Mammary epithelial cell (primary cell): ENCODE measurements at regions not wholly inside any gene's neighbourhood (a gene's known extent, or its start where the extent isn't known, plus 50 kb on each side); places are given as distances from the start of the nearest gene placed in this dataset.

Experiments used
- EZH2 ChIP-seq: IDR thresholded peaks from 2 replicates; pipeline ENCODE4 v1.6.1; 2012; ENCODE audit warnings: low read length, inconsistent platforms, borderline replicate concordance
- TF ChIP-seq, protein P1 (sequence below), 2 donors: IDR thresholded peaks in 1 of 2; conservative IDR thresholded peaks in 1 of 2; 2 replicates each; pipeline ENCODE4 v1.5.1; 2011 to 2012; ENCODE audit warnings: inconsistent platforms in 2 of 2, low read length in 2 of 2, mild to moderate bottlenecking in 2 of 2, control low read depth in 1 of 2, low read depth in 1 of 2; ENCODE audit not compliant: insufficient read depth in 1 of 2; ENCODE audit errors: extremely low read depth in 1 of 2

DNA sequence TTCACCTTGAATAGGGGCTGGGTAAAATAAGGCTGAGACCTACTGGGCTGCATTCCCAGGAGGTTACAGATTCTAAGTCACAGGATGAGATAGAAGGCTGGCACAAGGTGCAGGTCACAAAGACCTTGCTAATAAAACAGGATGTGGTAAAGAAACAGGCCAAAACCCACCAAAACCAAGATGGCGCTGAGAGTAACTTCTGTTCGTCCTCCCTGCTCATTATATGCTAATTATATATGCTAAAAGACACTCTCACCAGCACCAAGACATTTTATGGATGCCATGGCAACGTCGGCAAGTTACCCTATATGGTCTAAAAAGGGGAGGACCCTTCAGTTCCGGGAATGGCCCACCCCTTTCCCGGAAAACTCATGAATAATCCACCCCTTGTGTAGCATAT, 711.5 kb upstream of the KLHL29 start:
- TF ChIP-seq EZH2 = no peak
- TF ChIP-seq, protein P1, sequence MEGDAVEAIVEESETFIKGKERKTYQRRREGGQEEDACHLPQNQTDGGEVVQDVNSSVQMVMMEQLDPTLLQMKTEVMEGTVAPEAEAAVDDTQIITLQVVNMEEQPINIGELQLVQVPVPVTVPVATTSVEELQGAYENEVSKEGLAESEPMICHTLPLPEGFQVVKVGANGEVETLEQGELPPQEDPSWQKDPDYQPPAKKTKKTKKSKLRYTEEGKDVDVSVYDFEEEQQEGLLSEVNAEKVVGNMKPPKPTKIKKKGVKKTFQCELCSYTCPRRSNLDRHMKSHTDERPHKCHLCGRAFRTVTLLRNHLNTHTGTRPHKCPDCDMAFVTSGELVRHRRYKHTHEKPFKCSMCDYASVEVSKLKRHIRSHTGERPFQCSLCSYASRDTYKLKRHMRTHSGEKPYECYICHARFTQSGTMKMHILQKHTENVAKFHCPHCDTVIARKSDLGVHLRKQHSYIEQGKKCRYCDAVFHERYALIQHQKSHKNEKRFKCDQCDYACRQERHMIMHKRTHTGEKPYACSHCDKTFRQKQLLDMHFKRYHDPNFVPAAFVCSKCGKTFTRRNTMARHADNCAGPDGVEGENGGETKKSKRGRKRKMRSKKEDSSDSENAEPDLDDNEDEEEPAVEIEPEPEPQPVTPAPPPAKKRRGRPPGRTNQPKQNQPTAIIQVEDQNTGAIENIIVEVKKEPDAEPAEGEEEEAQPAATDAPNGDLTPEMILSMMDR (conservative IDR thresholded peaks at IDR 0.05 in 1 of 2, IDR thresholded peaks at IDR 0.05 in 1 of 2; ENCODE audit: extremely low read depth in 1 of 2, insufficient read depth in 1 of 2, low read depth in 1 of 2, low read length in 2 of 2) = no peak
